ENCODE measurements at regions not wholly inside any gene's neighbourhood (a gene's known extent, or its start where the extent isn't known, plus 50 kb on each side); places are given as distances from the start of the nearest gene placed in this dataset.

DNA sequence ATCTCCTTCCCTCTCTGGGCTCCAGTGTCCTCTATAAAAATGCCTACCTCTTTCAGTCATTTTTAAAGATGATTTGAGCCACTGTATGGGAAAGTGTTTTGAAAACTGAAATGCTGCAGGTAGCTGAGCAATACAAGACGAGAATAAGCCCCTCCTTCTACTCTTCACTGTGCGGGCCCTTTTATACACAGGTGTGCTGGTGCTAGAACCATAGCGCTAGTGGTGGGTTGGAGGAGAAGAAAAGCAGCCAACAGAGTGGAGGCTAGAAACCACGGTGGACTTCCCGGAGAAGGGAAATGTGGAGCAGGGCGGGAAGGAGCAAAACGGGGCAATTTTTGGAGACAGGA, 58.2 kb upstream of the DLX4 start:
- TF ChIP-seq, protein P1, sequence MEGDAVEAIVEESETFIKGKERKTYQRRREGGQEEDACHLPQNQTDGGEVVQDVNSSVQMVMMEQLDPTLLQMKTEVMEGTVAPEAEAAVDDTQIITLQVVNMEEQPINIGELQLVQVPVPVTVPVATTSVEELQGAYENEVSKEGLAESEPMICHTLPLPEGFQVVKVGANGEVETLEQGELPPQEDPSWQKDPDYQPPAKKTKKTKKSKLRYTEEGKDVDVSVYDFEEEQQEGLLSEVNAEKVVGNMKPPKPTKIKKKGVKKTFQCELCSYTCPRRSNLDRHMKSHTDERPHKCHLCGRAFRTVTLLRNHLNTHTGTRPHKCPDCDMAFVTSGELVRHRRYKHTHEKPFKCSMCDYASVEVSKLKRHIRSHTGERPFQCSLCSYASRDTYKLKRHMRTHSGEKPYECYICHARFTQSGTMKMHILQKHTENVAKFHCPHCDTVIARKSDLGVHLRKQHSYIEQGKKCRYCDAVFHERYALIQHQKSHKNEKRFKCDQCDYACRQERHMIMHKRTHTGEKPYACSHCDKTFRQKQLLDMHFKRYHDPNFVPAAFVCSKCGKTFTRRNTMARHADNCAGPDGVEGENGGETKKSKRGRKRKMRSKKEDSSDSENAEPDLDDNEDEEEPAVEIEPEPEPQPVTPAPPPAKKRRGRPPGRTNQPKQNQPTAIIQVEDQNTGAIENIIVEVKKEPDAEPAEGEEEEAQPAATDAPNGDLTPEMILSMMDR (IDR thresholded peaks at IDR 0.05; ENCODE audit: insufficient read depth, low read length): no peak
- TF ChIP-seq, protein P2, sequence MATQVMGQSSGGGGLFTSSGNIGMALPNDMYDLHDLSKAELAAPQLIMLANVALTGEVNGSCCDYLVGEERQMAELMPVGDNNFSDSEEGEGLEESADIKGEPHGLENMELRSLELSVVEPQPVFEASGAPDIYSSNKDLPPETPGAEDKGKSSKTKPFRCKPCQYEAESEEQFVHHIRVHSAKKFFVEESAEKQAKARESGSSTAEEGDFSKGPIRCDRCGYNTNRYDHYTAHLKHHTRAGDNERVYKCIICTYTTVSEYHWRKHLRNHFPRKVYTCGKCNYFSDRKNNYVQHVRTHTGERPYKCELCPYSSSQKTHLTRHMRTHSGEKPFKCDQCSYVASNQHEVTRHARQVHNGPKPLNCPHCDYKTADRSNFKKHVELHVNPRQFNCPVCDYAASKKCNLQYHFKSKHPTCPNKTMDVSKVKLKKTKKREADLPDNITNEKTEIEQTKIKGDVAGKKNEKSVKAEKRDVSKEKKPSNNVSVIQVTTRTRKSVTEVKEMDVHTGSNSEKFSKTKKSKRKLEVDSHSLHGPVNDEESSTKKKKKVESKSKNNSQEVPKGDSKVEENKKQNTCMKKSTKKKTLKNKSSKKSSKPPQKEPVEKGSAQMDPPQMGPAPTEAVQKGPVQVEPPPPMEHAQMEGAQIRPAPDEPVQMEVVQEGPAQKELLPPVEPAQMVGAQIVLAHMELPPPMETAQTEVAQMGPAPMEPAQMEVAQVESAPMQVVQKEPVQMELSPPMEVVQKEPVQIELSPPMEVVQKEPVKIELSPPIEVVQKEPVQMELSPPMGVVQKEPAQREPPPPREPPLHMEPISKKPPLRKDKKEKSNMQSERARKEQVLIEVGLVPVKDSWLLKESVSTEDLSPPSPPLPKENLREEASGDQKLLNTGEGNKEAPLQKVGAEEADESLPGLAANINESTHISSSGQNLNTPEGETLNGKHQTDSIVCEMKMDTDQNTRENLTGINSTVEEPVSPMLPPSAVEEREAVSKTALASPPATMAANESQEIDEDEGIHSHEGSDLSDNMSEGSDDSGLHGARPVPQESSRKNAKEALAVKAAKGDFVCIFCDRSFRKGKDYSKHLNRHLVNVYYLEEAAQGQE (IDR thresholded peaks at IDR 0.05; ENCODE audit: insufficient replicate concordance, low read depth): no peak
